ENCODE measurements at regions not wholly inside any gene's neighbourhood (a gene's known extent, or its start where the extent isn't known, plus 50 kb on each side); places are given as distances from the start of the nearest gene placed in this dataset.
"Not testable (repeated sequence)": the region's sequence is repeated elsewhere in the genome, so short reads cannot be mapped to it uniquely, and the experiment has no call there.

DNA sequence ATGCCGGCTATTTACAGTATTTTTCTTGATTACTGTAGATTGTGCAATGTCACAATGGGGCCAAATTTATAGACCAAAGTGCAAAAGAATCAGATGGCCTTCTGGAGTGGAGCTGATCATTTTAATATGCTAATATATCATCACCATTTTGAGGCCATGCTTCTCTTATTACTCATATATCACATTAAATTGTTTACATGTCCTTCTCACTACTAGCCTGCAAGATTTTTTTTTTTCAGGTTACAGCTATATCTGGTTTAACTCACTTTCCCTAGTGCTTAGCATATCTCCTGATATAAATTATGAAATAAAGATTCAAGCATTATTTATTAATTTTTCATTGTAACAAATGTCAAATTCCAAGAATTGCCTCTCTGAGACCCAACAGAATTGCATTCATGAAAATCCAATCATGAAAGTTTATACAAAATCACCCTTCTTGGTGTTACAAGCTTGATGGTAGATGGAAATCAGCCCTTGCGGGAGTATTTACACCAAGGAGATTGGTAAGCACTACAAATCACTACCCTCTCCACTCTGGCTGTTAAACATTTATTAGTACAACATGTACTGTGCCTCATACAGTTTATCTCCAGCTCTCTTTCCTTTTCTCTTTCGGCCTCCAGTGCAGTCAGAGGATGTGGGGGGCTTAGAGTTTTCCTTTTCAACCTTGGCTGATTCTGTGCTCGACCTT is 703.9 kb downstream of the BRINP1 start:
- no peak for TF ChIP-seq CSDC2 (CRISPR knock-in tag; IDR thresholded peaks at IDR 0.05)
- no peak for ATAC-seq

DNA sequence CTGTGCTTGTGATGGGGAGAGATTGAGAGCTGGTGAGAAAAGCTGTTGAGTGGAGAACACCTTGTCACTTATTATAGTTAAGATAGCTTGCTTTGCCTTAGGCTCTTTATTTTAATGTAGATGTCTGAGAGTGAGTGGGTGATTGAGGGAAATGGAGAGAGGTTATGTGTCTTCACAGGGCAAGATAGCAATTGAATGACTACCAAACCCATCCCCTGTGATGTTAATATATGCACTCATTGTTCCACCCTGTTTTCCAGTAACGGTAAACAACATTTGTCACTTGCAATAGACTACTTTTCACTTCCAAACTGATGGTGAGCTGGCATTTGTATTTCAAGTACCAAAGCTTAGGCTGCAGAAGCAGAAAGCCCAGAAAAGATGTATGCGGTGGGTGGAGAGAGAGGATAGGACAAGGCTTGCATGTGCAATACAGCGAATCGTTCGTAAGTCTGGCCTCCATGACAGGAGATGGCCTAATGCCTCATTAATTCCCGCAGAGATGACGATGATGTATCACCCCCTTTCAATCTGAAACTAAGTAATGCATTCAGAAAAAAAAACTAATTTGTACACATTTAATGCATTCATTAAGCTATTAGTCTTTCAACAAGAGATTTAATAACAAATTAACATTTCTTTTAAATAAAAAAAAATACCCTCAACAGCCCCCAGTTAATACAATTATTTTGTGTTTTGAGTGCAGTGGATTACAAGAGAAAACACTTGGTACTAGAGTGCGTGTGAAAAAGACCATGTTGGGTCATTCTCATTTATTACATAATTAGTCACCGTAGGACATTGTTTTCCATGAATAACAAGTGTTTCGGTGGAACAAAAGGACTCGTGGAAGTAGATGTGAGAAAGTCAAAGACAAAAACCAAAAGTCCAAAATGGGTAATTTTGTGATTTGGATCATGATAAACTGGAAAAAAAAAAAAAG is 699.0 kb downstream of the BRINP1 start:
- TF ChIP-seq ZFP3 (CRISPR knock-in tag; IDR thresholded peaks at IDR 0.05), result no peak
- TF ChIP-seq, protein P1, sequence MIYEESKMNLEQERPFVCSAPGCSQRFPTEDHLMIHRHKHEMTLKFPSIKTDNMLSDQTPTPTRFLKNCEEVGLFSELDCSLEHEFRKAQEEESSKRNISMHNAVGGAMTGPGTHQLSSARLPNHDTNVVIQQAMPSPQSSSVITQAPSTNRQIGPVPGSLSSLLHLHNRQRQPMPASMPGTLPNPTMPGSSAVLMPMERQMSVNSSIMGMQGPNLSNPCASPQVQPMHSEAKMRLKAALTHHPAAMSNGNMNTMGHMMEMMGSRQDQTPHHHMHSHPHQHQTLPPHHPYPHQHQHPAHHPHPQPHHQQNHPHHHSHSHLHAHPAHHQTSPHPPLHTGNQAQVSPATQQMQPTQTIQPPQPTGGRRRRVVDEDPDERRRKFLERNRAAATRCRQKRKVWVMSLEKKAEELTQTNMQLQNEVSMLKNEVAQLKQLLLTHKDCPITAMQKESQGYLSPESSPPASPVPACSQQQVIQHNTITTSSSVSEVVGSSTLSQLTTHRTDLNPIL (CRISPR knock-in tag; IDR thresholded peaks at IDR 0.05; ENCODE audit: low read depth), result no peak
- no peak for TF ChIP-seq BACH2 (CRISPR knock-in tag; IDR thresholded peaks at IDR 0.05; ENCODE audit: borderline replicate concordance)
- no peak for TF ChIP-seq TOX (CRISPR knock-in tag; IDR thresholded peaks at IDR 0.05; ENCODE audit: borderline replicate concordance)
- no peak for TF ChIP-seq ESRRG (CRISPR knock-in tag; IDR thresholded peaks at IDR 0.05)
- TF ChIP-seq ZNF8 (CRISPR knock-in tag; IDR thresholded peaks at IDR 0.05), result no peak
- no peak for TF ChIP-seq TCF4 (CRISPR knock-in tag; IDR thresholded peaks at IDR 0.05; ENCODE audit: borderline replicate concordance)
- TF ChIP-seq ISL1 (CRISPR knock-in tag; IDR thresholded peaks at IDR 0.05), result no peak
- TF ChIP-seq ZC3H10 (CRISPR knock-in tag; IDR thresholded peaks at IDR 0.05), result no peak
- TF ChIP-seq, protein P2, sequence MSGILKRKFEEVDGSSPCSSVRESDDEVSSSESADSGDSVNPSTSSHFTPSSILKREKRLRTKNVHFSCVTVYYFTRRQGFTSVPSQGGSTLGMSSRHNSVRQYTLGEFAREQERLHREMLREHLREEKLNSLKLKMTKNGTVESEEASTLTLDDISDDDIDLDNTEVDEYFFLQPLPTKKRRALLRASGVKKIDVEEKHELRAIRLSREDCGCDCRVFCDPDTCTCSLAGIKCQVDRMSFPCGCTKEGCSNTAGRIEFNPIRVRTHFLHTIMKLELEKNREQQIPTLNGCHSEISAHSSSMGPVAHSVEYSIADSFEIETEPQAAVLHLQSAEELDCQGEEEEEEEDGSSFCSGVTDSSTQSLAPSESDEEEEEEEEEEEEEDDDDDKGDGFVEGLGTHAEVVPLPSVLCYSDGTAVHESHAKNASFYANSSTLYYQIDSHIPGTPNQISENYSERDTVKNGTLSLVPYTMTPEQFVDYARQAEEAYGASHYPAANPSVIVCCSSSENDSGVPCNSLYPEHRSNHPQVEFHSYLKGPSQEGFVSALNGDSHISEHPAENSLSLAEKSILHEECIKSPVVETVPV (CRISPR knock-in tag; IDR thresholded peaks at IDR 0.05), result no peak
- no peak for ATAC-seq

DNA sequence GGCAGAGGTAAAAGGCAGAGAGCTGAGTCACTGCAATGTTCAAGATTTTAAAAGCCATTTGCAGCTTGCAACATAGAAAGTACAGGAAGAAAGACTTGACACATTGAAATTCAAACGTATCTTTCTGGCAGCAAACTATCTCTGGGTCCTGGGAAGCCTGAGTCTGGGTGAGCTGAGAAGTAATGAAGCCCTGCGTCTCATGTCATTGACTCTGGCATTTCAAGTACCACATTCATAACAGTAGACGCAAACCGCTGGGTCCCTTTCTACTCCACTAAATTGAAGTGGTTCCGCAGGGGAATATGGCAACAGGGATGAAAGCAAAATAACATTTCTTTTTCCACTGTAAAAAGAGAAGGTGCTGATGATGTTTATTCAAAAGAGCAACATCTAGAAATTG is 694.3 kb downstream of the BRINP1 start:
- TF ChIP-seq PPARA (CRISPR knock-in tag; IDR thresholded peaks at IDR 0.05; ENCODE audit: borderline replicate concordance), result no peak
- TF ChIP-seq TCF4 (CRISPR knock-in tag; IDR thresholded peaks at IDR 0.05; ENCODE audit: borderline replicate concordance), result no peak
- TF ChIP-seq, protein P3, sequence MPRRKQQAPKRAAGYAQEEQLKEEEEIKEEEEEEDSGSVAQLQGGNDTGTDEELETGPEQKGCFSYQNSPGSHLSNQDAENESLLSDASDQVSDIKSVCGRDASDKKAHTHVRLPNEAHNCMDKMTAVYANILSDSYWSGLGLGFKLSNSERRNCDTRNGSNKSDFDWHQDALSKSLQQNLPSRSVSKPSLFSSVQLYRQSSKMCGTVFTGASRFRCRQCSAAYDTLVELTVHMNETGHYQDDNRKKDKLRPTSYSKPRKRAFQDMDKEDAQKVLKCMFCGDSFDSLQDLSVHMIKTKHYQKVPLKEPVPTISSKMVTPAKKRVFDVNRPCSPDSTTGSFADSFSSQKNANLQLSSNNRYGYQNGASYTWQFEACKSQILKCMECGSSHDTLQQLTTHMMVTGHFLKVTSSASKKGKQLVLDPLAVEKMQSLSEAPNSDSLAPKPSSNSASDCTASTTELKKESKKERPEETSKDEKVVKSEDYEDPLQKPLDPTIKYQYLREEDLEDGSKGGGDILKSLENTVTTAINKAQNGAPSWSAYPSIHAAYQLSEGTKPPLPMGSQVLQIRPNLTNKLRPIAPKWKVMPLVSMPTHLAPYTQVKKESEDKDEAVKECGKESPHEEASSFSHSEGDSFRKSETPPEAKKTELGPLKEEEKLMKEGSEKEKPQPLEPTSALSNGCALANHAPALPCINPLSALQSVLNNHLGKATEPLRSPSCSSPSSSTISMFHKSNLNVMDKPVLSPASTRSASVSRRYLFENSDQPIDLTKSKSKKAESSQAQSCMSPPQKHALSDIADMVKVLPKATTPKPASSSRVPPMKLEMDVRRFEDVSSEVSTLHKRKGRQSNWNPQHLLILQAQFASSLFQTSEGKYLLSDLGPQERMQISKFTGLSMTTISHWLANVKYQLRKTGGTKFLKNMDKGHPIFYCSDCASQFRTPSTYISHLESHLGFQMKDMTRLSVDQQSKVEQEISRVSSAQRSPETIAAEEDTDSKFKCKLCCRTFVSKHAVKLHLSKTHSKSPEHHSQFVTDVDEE (CRISPR knock-in tag; IDR thresholded peaks at IDR 0.05), result no peak
- TF ChIP-seq ZFP3 (CRISPR knock-in tag; IDR thresholded peaks at IDR 0.05), result no peak
- no peak for TF ChIP-seq GLIS3 (CRISPR knock-in tag; IDR thresholded peaks at IDR 0.05)
- TF ChIP-seq, protein P1 (CRISPR knock-in tag; IDR thresholded peaks at IDR 0.05; ENCODE audit: low read depth), result no peak
- TF ChIP-seq ZNF8 (CRISPR knock-in tag; IDR thresholded peaks at IDR 0.05), result no peak
- no peak for TF ChIP-seq ZFP30 (CRISPR knock-in tag; IDR thresholded peaks at IDR 0.05)
- no peak for TF ChIP-seq SNAI2 (CRISPR knock-in tag; IDR thresholded peaks at IDR 0.05)
- TF ChIP-seq BACH2 (CRISPR knock-in tag; IDR thresholded peaks at IDR 0.05; ENCODE audit: borderline replicate concordance), result no peak
- TF ChIP-seq ZC3H10 (CRISPR knock-in tag; IDR thresholded peaks at IDR 0.05), result no peak
- TF ChIP-seq, protein P2 (CRISPR knock-in tag; IDR thresholded peaks at IDR 0.05), result no peak
- TF ChIP-seq ZNF565 (CRISPR knock-in tag; conservative IDR thresholded peaks at IDR 0.05; ENCODE audit: low read depth), result no peak
- TF ChIP-seq CSDC2 (CRISPR knock-in tag; IDR thresholded peaks at IDR 0.05), result no peak
- TF ChIP-seq ARNTL (CRISPR knock-in tag; IDR thresholded peaks at IDR 0.05; ENCODE audit: borderline replicate concordance, low read depth), result no peak
- no peak for TF ChIP-seq ISL1 (CRISPR knock-in tag; IDR thresholded peaks at IDR 0.05)
- TF ChIP-seq ZNF70 (CRISPR knock-in tag; IDR thresholded peaks at IDR 0.05), result no peak
- no peak for TF ChIP-seq RARB (CRISPR knock-in tag; IDR thresholded peaks at IDR 0.05)
- TF ChIP-seq OSR1 (CRISPR knock-in tag; IDR thresholded peaks at IDR 0.05), result no peak
- no peak for TF ChIP-seq TOX (CRISPR knock-in tag; IDR thresholded peaks at IDR 0.05; ENCODE audit: borderline replicate concordance)
- ATAC-seq, result no peak

DNA sequence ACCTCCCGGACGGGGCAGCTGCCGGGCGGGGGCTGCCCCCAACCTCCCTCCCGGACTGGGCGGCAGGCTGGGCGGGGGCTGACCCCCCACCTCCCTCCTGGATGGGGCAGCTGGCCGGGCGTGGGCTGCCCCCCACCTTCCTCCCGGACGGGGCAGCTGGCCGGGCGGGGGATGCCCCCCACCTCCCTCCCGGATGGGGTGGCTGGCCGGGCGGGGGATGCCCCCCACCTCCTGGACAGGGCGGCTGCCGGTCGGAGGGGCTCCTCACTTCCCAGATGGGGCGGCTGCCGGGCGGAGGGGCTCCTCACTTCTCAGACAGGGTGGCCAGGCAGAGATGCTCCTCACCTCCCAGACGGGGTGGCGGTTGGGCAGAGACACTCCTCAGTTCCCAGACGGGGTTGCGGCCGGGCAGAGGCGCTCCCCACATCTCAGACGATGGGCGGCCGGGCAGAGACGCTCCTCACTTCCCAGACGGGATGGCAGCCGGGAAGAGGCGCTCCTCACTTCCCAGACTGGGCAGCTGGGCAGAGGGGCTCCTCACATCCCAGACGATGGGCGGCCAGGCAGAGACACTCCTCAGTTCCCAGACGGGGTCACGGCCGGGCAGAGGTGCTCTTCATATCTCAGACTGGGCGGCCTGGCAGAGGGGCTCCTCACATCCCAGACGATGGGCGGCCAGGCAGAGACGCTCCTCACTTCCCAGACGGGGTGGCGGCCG is 691.1 kb downstream of the BRINP1 start:
- ATAC-seq, result not testable (repeated sequence)
